Uterus (tissue), 3 donors: ENCODE measurements at regions not wholly inside any gene's neighbourhood (a gene's known extent, or its start where the extent isn't known, plus 50 kb on each side); places are given as distances from the start of the nearest gene placed in this dataset.

Experiments
- DNase-seq, 2 donors: peaks; one replicate each; pipeline ENCODE4 v3.0.0-alpha.2; 2019 to 2020
- H3K27ac ChIP-seq, 2 donors: fragments of 200-600 bp; sonication (generic); 1 replicate in 1 of 2; 2 replicates in 1 of 2; pipeline ENCODE4 v1.5.1; 2016 to 2018
- H3K27me3 ChIP-seq, 2 donors: fragments of 200-600 bp; sonication (generic); one replicate each; pipeline ENCODE4 v1.5.1; 2018 to 2019; ENCODE audit warnings: control low read depth in 1 of 2
- H3K36me3 ChIP-seq, 2 donors: fragments of 200-600 bp; sonication (generic); one replicate each; pipeline ENCODE4 v1.5.1; 2019; ENCODE audit warnings: control low read depth in 1 of 2
- H3K4me1 ChIP-seq, 2 donors: fragments of 200-600 bp; sonication (generic); one replicate each; pipeline ENCODE4 v1.5.1; 2018 to 2019; ENCODE audit warnings: control low read depth in 1 of 2
- H3K4me3 ChIP-seq, 2 donors: fragments of 200-600 bp; sonication (generic); 1 replicate in 1 of 2; 2 replicates in 1 of 2; pipeline ENCODE4 v1.5.1; 2018 to 2019; ENCODE audit warnings: mild to moderate bottlenecking in 1 of 2
- H3K9me3 ChIP-seq, 2 donors: fragments of 200-600 bp; sonication (generic); one replicate each; pipeline ENCODE4 v1.5.1; 2019; ENCODE audit warnings: control low read depth in 1 of 2
- POLR2A ChIP-seq, 2 donors: fragments of 450-650 bp; IDR thresholded peaks; one replicate each; pipeline ENCODE4 v1.6.1; 2016; ENCODE audit warnings: antibody characterized with exemption in 2 of 2, mild to moderate bottlenecking in 1 of 2, moderate library complexity in 1 of 2
- intact Hi-C: fragments of 100-400 bp; cut with DNase I; formaldehyde crosslinking; loops from one replicate; pipeline ENCODE4 v1.15.1; 2023; ENCODE audit warnings: low total_unique reads
- TF ChIP-seq, protein P1 (sequence below), 4 experiments: fragments of 200-600 bp in 2 of 4; fragments of 450-650 bp in 2 of 4; sonication (generic) in 2 of 4; IDR thresholded peaks; one replicate each; pipeline ENCODE4 v1.5.1; 2016 to 2019; ENCODE audit warnings: antibody characterized with exemption in 4 of 4, mild to moderate bottlenecking in 2 of 4, moderate library complexity in 1 of 4
- donor health status: DM: yes; HTN: yes; CAD: no.

DNA sequence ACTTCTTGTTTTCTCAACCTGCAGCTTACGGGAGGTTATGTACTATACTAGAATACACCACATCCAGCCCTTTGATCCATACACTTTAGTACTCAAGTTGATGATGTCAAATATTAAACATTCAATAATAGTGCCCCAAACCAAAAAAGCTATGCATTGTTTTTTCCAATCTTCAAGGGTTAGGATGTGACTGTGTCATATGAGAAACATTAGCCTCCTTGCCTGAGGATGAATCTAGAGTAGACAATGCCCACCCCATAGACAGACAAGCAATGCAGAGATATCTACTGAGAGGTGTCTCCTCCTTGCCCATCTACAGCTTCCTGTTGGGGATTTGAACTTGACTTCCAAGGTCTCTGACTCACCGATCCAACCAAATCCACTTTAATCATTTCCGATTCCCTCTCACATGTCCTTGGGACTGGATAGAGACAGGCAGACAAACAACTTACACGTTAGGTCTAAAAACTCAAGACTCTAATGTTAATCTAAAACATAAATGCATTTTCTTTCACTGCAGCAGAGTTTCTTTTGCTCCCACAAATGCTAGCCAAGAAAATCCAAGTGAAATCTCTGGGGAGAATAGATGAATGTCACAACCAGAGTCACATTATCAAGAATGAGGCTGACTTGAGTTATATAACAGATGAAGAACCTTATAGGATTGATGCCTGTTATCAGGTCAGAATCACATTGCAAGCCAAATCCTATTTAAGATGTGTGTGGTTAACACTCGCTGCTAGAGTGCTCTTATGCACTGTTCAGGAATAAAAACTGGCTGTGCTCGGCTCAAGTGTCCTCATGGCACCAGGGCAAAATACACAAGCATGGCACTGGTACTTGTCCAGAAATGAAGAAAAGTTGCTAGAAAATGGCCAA, 75.5 kb upstream of the TNFAIP3 start:
- Histone ChIP-seq H3K4me3 (no peak overlapping the region), H3K4me1 (no peaks in the 10 kb centered on the region), H3K9me3 (no peaks in the 10 kb centered on the region), H3K36me3 (no peaks in the 10 kb centered on the region), H3K27ac (no peak overlapping the region), H3K27me3 (no peaks in the 10 kb centered on the region)
- no peak for TF ChIP-seq POLR2A (IDR thresholded peaks at IDR 0.05)
- TF ChIP-seq, protein P1, sequence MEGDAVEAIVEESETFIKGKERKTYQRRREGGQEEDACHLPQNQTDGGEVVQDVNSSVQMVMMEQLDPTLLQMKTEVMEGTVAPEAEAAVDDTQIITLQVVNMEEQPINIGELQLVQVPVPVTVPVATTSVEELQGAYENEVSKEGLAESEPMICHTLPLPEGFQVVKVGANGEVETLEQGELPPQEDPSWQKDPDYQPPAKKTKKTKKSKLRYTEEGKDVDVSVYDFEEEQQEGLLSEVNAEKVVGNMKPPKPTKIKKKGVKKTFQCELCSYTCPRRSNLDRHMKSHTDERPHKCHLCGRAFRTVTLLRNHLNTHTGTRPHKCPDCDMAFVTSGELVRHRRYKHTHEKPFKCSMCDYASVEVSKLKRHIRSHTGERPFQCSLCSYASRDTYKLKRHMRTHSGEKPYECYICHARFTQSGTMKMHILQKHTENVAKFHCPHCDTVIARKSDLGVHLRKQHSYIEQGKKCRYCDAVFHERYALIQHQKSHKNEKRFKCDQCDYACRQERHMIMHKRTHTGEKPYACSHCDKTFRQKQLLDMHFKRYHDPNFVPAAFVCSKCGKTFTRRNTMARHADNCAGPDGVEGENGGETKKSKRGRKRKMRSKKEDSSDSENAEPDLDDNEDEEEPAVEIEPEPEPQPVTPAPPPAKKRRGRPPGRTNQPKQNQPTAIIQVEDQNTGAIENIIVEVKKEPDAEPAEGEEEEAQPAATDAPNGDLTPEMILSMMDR (IDR thresholded peaks at IDR 0.05), result no peak
- no peak for DNase-seq
- intact Hi-C loops, result no loop called here

GRCh38 chr6:137792160-137793033, 74.7 kb upstream of the TNFAIP3 start:
- Histone ChIP-seq H3K27ac (no peak overlapping the region), H3K9me3 (no peaks in the 10 kb centered on the region), H3K4me1 (no peaks in the 10 kb centered on the region), H3K27me3 (no peaks in the 10 kb centered on the region), H3K36me3 (no peaks in the 10 kb centered on the region), H3K4me3 (no peak overlapping the region)
- intact Hi-C loops, result no loop called here
- DNase-seq, result no peak
- TF ChIP-seq POLR2A (IDR thresholded peaks at IDR 0.05), result no peak

- Histone ChIP-seq H3K27me3 (no peaks in the 10 kb centered on the region), H3K36me3 (no peaks in the 10 kb centered on the region), H3K27ac (no peak overlapping the region), H3K9me3 (no peaks in the 10 kb centered on the region), H3K4me3 (no peak overlapping the region), H3K4me1 (no peaks in the 10 kb centered on the region)
- DNase-seq, result no peak
- TF ChIP-seq POLR2A (IDR thresholded peaks at IDR 0.05), result no peak
- TF ChIP-seq, protein P1 (IDR thresholded peaks at IDR 0.05), result no peak
- intact Hi-C loops, result no loop called here
These were observed 73.1 kb upstream of the TNFAIP3 start for GRCh38 chr6:137793805-137794515.

DNA sequence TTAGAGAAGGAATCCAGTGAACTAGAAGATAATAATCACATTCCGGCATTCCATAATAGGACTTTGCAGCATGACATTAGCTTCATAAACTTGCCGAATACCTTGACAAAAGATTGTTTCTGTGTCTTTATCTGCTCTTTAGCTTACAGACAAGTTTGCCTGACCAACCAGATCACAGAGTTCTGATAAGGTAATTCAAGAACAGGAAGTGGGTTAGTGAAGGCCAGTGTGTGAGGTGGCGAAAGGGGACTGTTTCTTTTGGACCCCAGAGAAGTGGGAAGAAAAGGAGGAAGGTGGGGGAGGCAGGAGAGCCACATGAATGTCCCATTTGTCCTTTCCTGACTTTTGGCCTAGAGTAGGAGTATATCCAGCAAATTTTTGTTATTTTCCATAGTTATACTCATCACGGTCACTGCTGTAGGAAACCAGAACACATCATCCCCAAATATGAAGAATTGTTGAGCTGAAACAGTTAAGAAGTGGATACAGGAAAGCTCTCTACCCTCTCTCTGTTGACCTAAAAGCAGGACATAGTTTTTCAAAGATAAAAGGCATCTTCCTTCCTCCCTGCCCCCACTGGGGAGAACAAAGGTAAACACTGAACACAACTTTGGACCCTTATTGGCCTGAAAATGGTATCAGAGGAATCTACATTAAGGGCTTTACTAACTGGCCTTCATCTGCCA, 72.4 kb upstream of the TNFAIP3 start:
- Histone ChIP-seq H3K4me1 (no peaks in the 10 kb centered on the region), H3K4me3 (no peak overlapping the region), H3K36me3 (no peaks in the 10 kb centered on the region), H3K9me3 (no peaks in the 10 kb centered on the region), H3K27ac (no peak overlapping the region), H3K27me3 (no peaks in the 10 kb centered on the region)
- intact Hi-C loops, result no loop called here
- no peak for DNase-seq
- TF ChIP-seq, protein P1 (IDR thresholded peaks at IDR 0.05), result no peak
- TF ChIP-seq POLR2A (IDR thresholded peaks at IDR 0.05), result no peak

DNA sequence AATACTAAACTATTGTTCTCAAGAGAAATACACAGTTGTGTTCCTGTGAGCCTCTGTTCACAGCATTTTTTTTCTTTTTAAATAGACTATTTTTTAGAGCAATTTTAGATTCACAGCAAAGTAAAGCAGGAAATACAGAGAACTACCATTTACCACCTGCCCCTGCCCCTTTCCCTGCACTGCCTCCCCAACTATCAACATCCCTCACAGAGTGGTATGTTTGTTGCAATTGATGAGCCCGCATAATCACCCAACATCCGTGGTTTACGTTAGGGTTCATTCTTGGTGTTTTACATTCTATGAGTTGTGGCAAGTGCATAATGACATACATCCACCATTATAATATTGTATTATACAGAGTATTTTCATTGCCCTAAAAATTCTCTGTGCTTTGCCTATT, 71.6 kb upstream of the TNFAIP3 start:
- no peaks in the 10 kb centered on the region for H3K36me3 ChIP-seq
- H3K4me1 ChIP-seq, result no peaks in the 10 kb centered on the region
- intact Hi-C loops, result no loop called here
- no peak overlapping the region for H3K4me3 ChIP-seq
- H3K27ac ChIP-seq, result no peak overlapping the region
- no peaks in the 10 kb centered on the region for H3K27me3 ChIP-seq
- no peak for DNase-seq
- TF ChIP-seq, protein P1 (IDR thresholded peaks at IDR 0.05), result no peak
- TF ChIP-seq POLR2A (IDR thresholded peaks at IDR 0.05), result no peak
- H3K9me3 ChIP-seq, result no peaks in the 10 kb centered on the region
